NT2/D1 (cell line): ENCODE measurements at regions not wholly inside any gene's neighbourhood (a gene's known extent, or its start where the extent isn't known, plus 50 kb on each side); places are given as distances from the start of the nearest gene placed in this dataset.

Experiments used
- DNase-seq: peaks from one replicate; pipeline ENCODE4 v3.0.0-alpha.2; 2011; ENCODE audit warnings: low read depth, low spot score
- H3K27me3 ChIP-seq: 2 replicates; pipeline ENCODE4 v1.6.0; 2011; ENCODE audit warnings: mild to moderate bottlenecking; ENCODE audit not compliant: insufficient read length, insufficient read depth
- H3K36me3 ChIP-seq: 2 replicates; pipeline ENCODE4 v1.6.1; 2011; ENCODE audit warnings: mild to moderate bottlenecking, low read length, mixed read lengths; ENCODE audit not compliant: insufficient read depth, insufficient read length
- H3K4me1 ChIP-seq: 2 replicates; pipeline ENCODE4 v1.5.1; 2011; ENCODE audit not compliant: insufficient read depth, insufficient read length
- H3K4me3 ChIP-seq: 2 replicates; pipeline ENCODE4 v1.5.1; 2011; ENCODE audit warnings: low read depth; ENCODE audit not compliant: insufficient read length
- H3K9ac ChIP-seq: 2 replicates; pipeline ENCODE4 v1.6.0; 2011; ENCODE audit warnings: low read depth; ENCODE audit not compliant: insufficient read length
- H3K9me3 ChIP-seq: 2 replicates; pipeline ENCODE4 v1.5.1; 2011; ENCODE audit warnings: mild to moderate bottlenecking, low read length; ENCODE audit not compliant: insufficient read depth
- SUZ12 ChIP-seq: IDR thresholded peaks from 2 replicates; pipeline ENCODE4 v1.6.1; 2011; ENCODE audit not compliant: insufficient read length, insufficient read depth; ENCODE audit errors: extremely low read depth
- YY1 ChIP-seq: IDR thresholded peaks from 2 replicates; pipeline ENCODE4 v1.6.1; 2011; ENCODE audit not compliant: insufficient read length, insufficient read depth
- ZNF274 ChIP-seq: IDR thresholded peaks from 2 replicates; pipeline ENCODE4 v1.6.1; 2011; ENCODE audit warnings: mild to moderate bottlenecking, low read depth, low read length

DNA sequence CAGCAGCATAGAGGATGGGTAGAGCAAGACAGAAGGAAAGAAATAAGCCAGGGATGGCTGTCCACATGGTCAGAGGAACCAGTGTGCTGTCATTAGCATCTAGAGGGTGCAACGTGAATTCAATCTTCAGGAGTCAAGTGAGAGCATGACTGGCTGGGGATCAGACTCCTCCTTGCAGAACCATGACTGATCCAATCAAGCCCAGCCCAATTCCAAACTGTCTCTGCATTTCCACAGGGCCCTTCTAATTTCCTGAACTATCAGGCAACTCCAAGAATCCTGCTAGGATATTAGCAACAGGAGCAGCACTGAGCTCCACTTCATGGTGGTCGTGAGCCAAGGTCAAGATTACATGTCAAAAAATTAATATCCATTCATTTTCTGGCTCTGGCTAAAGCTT is 166.8 kb upstream of the CAMK1G start:
- Histone ChIP-seq H3K9me3 (no peaks in the 10 kb centered on the region), H3K4me1 (no peaks in the 10 kb centered on the region), H3K36me3 (no peaks in the 10 kb centered on the region), H3K27me3 (no peaks in the 10 kb centered on the region), H3K4me3 (no peak overlapping the region), H3K9ac (no peak overlapping the region)
- no peak for DNase-seq
- no peak for TF ChIP-seq YY1
- no peak for TF ChIP-seq ZNF274
- TF ChIP-seq SUZ12 = no peak

DNA sequence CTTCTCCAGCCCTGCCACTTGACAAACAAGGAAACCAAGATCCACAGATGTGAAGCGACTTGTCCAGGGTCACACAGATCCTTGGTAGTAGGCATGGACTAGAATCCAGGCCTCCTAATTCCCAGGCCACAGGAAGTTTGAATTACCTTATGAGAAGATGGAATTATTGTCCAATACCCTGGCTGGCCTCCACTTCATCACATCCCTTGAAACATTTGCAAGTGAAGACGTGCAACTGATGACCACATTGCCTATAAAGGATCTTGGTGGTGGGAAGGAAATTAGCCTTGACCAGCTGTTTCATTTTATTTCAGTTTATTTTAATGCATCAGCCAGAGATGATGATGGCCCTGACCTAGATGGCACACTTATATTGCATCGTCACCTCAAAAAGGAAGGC is 165.8 kb upstream of the CAMK1G start:
- no peaks in the 10 kb centered on the region for H3K36me3 ChIP-seq
- no peak overlapping the region for H3K9ac ChIP-seq
- H3K4me3 ChIP-seq = no peak overlapping the region
- no peak for DNase-seq
- H3K4me1 ChIP-seq = no peaks in the 10 kb centered on the region
- no peaks in the 10 kb centered on the region for H3K9me3 ChIP-seq
- H3K27me3 ChIP-seq = no peaks in the 10 kb centered on the region
- TF ChIP-seq ZNF274 = no peak
- no peak for TF ChIP-seq SUZ12
- TF ChIP-seq YY1 = no peak

DNA sequence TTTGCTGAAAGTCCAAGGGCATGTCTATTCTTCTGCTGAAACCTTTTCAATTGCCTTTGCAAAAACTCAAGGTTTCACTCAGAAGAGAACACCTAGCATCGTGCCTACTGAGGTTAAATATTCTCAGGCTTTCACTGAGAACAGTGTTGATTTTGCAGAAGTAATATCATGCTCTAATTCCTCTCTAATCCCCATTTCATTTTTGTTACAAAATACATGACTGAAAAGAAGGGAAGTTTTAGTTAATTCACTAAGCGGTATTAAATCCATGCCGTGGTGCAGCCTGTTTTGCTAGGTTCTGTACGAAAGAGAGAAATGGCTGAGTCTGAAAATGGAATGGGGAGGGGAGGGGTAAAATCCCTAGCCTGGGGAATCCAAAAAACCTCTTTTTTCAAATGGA is 163.2 kb upstream of the CAMK1G start:
- H3K4me3 ChIP-seq = no peak overlapping the region
- no peaks in the 10 kb centered on the region for H3K4me1 ChIP-seq
- TF ChIP-seq SUZ12 = no peak
- TF ChIP-seq YY1 = no peak
- no peaks in the 10 kb centered on the region for H3K9me3 ChIP-seq
- no peaks in the 10 kb centered on the region for H3K27me3 ChIP-seq
- H3K9ac ChIP-seq = no peak overlapping the region
- no peaks in the 10 kb centered on the region for H3K36me3 ChIP-seq
- DNase-seq = no peak

DNA sequence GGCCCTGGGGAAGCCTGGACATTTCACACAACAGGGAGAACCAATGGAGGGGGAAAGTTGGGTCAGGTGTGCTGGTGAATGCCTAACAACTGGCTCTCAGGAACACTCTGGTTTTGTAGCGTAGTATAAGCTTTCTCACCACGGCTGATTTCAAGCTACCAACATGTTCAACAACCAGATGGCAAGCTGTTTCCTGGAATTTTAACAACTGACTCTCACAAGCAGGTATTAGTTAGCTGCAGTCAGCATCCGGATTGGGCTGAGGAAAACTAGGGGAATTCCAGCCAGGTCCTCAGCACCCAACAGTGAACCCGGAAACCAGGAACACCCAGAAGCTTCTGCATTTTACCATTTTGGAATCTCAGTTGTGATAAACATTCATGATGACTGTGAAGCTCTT is 162.3 kb upstream of the CAMK1G start:
- no peak overlapping the region for H3K9ac ChIP-seq
- no peak for DNase-seq
- H3K4me1 ChIP-seq = peaks cover 3% of the 10 kb centered on the region
- H3K36me3 ChIP-seq = no peaks in the 10 kb centered on the region
- no peaks in the 10 kb centered on the region for H3K27me3 ChIP-seq
- H3K9me3 ChIP-seq = no peaks in the 10 kb centered on the region
- TF ChIP-seq SUZ12 = no peak
- no peak for TF ChIP-seq ZNF274
- TF ChIP-seq YY1 = no peak
- no peak overlapping the region for H3K4me3 ChIP-seq

DNA sequence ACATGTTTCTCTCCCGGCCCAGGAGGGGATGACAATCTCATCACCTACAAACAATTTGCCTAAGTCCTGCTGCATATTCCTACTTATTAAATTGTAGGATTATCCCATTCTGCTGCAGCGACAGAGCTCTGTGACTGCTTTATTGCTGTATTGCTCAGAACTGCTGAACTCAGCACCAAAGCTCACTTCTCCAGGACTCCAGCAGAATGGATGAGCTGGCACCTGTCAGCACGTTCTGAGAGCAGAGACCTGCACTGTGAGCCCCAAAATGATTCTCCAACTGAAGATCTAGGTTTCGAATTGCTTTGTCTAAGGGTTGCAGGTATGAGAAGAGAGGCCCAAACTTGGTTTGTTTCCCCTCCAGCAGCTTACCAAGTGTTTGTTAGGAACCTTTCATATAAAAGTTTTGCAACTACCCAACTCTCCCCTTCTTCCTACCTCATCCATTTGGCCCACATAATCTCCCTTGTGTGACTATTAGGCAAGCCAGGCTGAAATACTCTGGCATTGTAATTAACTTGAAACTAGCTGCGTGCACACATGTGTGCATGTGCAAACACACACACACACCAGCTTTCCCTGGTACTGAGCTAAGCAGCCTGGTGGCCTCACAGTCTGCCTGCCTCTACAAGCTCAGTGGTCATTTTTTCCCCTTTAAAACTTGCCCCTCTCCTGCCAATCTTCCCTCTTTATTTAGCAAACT is 161.4 kb upstream of the CAMK1G start:
- TF ChIP-seq SUZ12 = no peak
- no peak for TF ChIP-seq ZNF274
- TF ChIP-seq YY1 = no peak
- no peaks in the 10 kb centered on the region for H3K27me3 ChIP-seq
- H3K9ac ChIP-seq = no peak overlapping the region
- no peaks in the 10 kb centered on the region for H3K9me3 ChIP-seq
- no peaks in the 10 kb centered on the region for H3K36me3 ChIP-seq
- DNase-seq = no peak
- H3K4me3 ChIP-seq = no peak overlapping the region
- H3K4me1 ChIP-seq = peaks cover 3% of the 10 kb centered on the region

DNA sequence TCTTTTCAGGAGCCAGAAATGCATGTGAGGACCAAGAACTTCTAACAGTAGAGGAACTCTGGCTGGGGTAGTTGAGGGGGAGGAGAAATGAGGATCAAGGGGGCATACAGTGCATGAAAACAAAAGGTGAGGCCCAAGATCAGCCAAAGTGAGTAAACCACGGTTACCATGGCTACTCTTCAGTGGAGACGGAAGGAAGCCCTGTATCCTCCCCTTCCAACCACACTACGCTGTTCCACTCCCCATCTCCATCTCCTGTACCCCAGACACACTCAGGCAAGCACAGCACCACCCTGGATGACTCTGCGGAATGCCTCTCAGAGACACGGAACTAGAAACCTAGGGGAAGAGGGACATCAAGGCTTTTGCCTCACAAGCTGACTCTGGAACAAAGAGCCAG is 157.6 kb upstream of the CAMK1G start:
- Histone ChIP-seq H3K9ac (no peak overlapping the region), H3K36me3 (no peaks in the 10 kb centered on the region), H3K4me1 (peaks cover 9% of the 10 kb centered on the region), H3K9me3 (no peaks in the 10 kb centered on the region), H3K27me3 (no peaks in the 10 kb centered on the region), H3K4me3 (no peak overlapping the region)
- TF ChIP-seq SUZ12 (no peak), YY1 (no peak), ZNF274 (no peak)
- DNase-seq = no peak

DNA sequence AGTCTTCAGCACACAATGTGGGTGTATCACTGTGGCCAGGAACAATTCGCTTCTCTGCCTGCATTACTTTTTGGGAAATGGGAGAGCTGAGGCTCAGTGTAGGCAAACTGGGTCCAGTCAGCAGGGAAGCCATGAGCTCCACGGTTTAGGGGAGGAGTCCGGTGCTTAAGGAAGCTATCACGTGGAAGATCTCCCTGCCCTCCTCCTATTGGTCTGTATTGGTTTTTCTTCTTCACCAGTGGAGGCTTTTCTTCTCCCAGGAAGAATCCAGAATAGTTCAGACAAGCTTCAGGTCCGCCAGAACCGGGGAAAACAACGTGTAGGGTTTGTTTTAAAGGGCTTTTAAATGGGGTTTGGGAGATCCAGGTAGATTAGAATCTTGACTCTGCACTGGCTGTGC is 156.2 kb upstream of the CAMK1G start:
- DNase-seq = no peak
- no peak overlapping the region for H3K9ac ChIP-seq
- TF ChIP-seq SUZ12 (no peak), ZNF274 (no peak), YY1 (no peak)
- no peaks in the 10 kb centered on the region for H3K36me3 ChIP-seq
- no peaks in the 10 kb centered on the region for H3K9me3 ChIP-seq
- peaks cover 15% of the 10 kb centered on the region for H3K4me1 ChIP-seq
- no peak overlapping the region for H3K4me3 ChIP-seq
- H3K27me3 ChIP-seq = no peaks in the 10 kb centered on the region
